Upper lobe of left lung (tissue), 4 donors: ENCODE measurements at regions not wholly inside any gene's neighbourhood (a gene's known extent, or its start where the extent isn't known, plus 50 kb on each side); places are given as distances from the start of the nearest gene placed in this dataset.

Experiments used
- CTCF ChIP-seq, 6 experiments: fragments of 450-650 bp in 4 of 6; fragments of 200-600 bp in 2 of 6; sonication (generic) in 2 of 6; IDR thresholded peaks; one replicate each; pipeline ENCODE4 v1.5.1; 2016 to 2019; ENCODE audit warnings: antibody characterized with exemption in 6 of 6
- EP300 ChIP-seq, 4 donors: sonication (generic); formaldehyde crosslinking; IDR thresholded peaks; one replicate each; pipeline ENCODE4 v1.5.1; 2017; ENCODE audit warnings: antibody characterized with exemption in 4 of 4, control low read depth in 2 of 4
- POLR2A ChIP-seq, 4 donors: fragments of 450-650 bp; IDR thresholded peaks; one replicate each; pipeline ENCODE4 v1.5.1; 2016 to 2017; ENCODE audit warnings: antibody characterized with exemption in 4 of 4, mild to moderate bottlenecking in 2 of 4

DNA sequence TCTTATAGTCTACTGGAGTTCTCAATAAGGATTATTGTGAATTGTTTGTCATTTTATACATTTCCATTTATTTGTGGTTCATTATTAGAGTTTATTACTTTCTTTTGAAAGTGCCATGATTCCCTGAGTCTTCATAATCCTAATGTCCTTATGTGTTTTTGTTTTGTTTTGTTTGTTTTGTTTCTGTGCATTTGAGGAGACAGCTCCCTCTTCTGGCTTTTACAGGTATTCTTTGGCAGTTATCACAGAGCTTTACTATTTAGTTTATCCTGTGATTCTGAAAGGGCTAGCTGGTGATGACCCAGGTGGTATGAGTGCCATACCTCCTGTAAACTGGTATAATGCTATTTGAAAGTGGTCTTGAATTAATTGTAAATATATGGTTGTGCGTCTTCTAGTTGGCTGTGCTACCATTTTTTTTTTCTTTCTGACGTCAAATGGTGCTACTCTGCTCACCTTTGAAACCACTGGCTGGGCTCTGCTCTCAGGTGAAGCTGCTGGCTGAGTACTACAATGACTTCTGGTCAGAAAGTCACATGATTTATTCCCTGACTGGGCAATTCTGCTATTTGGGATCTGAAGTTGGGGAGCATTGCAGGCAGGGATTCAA, 751.2 kb downstream of the JRKL start:
- TF ChIP-seq EP300 (IDR thresholded peaks at IDR 0.05) (no peak), CTCF (IDR thresholded peaks at IDR 0.05) (peak in 1 of 6 experiments; percentile 31), POLR2A (IDR thresholded peaks at IDR 0.05) (no peak)
